NCI-H2227 treated with DMSO at 0.1 percent for 48 hours (cell line): ENCODE measurements at regions not wholly inside any gene's neighbourhood (a gene's known extent, or its start where the extent isn't known, plus 50 kb on each side); places are given as distances from the start of the nearest gene placed in this dataset.
A peak's percentile ranks its signal among the peaks of the same experiment; 100 is the strongest.
"Not testable (repeated sequence)": the region's sequence is repeated elsewhere in the genome, so short reads cannot be mapped to it uniquely, and the experiment has no call there.

Source experiments
- DNase-seq: peaks from one replicate; lab custom pipeline; 2025; lab: John Stamatoyannopoulos, UW

DNA sequence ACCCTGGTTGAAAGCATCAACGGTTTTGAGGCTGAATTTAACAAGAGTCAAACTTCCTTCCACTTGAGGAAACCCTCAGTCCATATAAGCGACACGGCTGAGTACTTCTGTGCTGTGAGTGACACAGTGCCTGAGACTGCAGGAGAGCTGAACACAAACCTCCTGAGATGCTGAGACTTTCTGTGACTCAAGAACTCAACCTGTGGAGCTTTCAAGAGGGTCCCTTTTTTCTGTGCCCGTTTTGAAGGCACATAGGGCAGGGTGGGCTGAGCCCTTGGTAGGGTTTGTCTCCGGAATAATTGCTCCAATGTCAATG is 305.3 kb upstream of the OR4E1 start:
- no peak for DNase-seq

DNA sequence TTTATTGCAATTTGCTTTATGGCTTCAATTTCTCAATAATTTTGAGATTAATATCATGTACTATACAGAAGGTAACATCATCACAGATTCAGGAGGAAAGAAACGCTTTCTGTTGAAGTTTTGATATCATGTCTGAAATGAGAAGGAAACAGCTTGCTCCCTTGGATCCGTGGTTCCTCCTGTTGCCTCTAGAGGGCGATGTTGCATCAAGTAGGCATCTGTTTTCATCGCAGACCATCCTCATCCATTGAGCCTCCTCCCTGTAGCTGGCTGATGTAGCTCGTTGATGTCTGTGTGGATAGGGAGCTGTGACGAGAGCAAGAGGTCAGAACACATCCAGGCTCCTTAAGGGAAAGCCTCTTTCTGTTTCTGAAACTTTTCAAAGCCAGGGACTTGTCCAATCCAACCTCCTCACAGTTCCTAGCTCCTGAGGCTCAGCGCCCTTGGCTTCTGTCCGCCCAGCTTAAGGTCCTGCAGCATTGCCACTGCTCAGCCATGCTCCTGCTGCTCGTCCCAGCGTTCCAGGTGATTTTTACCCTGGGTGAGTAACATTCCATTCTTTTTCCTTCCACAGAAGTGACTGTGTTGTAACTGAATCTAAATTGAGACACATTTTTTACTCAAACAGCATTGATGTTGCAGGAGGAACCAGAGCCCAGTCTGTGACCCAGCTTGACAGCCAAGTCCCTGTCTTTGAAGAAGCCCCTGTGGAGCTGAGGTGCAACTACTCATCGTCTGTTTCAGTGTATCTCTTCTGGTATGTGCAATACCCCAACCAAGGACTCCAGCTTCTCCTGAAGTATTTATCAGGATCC is 304.8 kb upstream of the OR4E1 start:
- DNase-seq: peak; percentile 1

DNA sequence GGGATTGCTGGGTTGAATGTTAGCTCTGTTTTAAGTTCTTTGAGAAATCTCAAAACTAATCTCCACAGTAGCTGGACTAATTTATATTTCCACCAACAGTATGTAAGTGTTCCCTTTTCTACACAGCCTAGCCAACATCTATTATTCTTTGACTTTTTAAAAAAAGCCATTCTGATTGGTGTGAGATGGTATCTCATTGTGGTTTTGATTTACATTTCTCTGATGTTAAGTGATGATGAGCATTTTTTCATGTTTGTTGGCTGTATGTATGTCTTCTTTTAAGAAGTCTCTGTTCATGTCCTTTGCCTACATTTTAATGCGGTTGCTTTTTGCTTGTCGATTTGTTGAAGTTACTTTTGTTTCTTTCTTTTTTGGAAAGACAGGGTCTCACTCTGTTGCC is 301.1 kb upstream of the OR4E1 start:
- DNase-seq: no peak

DNA sequence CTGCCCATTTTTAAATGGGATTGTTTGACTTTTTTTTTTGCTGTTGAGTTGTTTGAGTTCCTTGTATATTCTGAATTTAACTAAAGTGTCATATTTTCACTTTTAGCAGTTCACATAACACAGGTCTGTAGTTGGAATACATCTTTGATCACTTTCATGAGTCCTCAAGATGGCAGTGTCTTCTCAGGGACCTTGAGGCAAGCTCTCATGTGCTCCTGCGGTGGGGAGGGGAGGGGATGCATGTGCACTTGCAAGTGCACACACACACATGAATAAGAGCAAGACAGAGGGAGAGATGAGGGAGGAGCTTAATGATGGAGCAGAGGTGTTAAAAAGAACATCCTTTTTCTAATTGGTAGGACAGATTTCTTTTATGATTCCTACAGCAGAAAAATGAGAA is 291.4 kb upstream of the OR4E1 start:
- no peak for DNase-seq

DNA sequence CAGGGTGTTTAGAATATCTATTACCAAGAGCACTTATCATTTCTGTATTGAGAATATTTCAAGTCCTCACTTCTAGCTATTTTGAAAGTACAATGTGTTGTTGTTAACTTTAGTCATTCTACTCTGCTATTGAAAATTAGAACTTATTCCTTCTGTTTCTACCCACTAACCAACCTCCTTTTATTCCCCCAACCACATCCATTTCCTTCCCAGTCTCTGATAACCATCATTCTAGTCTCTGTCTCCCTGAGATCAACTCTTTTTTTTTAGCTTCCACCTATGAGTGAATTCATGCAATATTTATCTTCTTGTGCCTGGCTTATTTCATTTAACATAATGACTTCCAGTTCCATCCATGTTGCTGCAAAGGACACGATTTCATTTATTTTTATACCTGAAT is 290.6 kb upstream of the OR4E1 start:
- DNase-seq: no peak

DNA sequence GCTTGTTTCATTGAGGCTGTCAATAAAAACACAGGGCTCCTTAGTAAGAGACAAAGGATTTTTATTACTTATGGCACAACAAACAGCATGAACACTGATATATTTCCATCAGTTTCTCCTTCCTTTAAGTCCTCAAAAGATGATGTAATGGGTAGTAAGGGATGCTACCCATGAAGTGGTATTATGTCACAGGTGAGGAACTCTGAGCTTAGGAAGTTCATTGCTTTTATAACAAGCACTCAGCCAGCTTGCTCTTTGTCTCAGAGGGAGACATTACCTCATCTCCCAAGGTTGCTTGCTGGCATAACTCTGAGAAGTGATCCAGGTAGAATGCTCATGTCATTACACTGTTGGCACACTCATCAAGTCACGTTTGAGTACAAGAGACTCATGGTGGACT is 287.0 kb upstream of the OR4E1 start:
- no peak for DNase-seq

DNA sequence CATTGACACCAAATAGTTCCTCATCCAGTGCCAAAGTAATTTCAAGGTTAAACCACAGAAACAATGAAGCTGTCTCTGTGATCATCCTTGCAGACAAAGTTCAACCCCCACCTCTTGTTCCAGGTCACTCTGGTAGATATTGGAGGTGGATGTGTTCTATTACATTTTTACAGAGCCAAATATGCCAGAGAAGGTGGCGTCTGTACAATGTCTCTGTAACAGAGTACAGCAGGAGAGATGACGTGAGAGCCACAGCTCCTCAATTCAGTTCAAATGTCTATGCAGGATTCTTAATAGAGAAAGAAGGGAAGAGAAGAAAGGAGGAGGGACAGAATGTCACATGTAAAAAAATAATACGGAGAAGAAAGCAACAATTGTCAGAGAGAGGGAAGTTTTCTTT is 268.3 kb upstream of the OR4E1 start:
- DNase-seq: no peak

DNA sequence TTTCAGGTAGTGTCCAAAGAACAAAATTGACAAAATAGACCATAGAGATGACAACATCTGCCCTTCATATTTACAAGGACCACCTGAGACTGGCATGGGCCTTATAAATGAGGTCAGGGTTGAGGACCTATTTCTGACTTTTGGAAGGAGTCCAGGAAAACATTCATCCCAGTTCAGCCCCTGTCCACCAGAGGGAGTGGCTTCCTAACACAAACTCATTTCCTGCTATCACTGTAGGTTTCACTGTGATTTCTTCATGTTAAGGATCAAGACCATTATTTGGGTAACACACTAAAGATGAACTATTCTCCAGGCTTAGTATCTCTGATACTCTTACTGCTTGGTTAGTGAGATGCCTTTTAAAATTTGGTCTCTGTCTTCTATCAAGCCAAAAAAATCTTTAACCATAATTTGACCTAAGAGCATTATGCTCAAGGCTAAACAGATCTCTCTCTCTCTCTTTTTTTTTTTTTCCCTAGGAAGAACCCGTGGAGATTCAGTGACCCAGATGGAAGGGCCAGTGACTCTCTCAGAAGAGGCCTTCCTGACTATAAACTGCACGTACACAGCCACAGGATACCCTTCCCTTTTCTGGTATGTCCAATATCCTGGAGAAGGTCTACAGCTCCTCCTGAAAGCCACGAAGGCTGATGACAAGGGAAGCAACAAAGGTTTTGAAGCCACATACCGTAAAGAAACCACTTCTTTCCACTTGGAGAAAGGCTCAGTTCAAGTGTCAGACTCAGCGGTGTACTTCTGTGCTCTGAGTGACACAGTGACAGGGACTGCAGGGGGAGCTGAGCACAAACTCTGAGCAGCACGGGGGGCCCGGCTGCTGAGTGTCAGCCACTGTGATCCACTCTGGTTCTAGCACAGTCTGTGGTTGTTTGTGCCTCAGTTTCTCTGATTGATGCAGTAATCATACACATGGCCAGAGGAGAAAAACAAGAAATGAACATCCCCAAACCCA is 267.6 kb upstream of the OR4E1 start:
- DNase-seq: no peak

DNA sequence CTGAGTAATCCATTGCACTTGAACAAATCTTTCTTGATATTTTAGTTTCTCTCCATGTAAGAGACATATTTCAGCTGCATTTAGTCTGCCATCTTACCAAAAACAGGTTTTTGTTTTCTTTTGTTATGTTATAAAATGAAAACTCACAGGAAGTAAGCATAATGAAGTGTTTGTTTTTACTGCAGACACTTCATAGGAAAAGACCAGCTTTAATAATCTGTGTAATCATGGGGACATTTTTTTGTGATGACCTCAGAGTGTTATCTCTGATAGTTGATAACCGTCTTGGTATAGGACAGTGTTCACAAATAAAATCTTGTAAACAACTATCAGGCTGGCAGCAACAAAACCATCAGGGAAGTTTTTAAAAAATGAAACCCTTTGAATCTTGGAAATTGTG is 266.2 kb upstream of the OR4E1 start:
- no peak for DNase-seq

DNA sequence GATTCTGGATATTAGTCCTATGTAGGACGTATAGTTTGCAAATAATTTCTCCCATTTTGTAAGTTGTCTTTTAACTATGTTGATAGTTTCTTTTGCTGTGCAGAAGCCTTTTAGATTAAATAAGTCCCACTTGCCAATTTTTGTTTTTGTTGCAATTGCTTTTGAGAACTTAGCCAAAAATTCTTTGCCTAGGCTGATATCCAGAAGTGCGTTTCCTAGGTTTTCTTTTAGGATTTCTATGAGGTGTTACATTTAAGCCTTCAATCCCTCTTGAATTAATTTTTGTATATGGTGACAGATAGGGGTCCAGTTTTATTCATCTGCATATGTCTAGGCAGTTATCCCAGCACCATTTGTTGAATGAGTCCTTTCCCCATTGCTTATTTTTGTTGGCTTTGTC is 264.4 kb upstream of the OR4E1 start:
- DNase-seq: no peak

DNA sequence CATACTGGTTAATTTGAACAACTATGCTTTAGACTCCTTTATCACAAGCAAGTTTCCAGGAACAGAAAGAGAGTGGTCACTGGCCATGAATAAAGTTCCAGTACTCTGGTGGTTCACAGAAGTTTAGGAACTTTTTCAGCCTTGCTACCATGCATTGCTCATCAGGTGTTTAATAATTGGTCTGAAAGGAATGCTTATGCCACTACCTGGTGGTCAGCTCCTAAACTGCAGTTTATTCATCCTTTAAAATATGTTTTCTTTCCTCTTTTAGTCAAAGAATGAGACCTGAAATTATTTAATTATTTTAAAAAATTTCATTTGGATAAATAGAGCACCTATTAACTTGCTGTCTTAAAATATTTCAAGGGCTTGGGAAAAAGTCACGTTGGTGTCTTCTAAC is 260.1 kb upstream of the OR4E1 start:
- no peak for DNase-seq

DNA sequence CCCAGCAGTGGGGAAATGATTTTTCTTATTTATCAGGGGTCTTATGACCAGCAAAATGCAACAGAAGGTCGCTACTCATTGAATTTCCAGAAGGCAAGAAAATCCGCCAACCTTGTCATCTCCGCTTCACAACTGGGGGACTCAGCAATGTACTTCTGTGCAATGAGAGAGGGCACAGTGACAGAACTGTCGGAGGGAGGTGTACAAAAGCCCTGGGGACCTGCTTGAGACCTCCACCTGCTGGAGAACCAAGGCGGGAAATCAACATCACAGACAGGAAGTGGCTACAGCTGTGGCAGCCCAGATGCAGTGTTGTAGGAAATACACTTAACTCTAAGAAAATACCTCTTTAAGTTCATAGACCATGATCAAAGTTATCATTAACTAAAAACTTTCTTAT is 250.9 kb upstream of the OR4E1 start:
- no peak for DNase-seq

DNA sequence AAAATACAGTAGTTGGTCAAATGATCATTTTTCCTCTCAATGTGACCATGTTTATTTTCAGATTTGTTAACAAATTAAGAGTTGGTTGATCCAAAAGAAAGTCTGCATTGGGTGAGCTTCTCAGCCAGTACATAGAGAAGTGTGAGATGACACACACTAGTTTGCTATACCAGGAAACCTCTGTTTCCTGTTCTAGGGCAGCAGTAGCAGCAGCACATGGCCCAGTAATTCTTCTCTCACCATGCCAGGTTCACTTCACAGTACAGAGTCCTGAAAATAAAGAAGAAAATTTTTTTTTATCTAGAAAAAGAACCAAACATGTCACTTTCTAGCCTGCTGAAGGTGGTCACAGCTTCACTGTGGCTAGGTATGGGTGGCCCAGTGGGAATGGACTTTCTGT is 250.2 kb upstream of the OR4E1 start:
- DNase-seq: no peak

DNA sequence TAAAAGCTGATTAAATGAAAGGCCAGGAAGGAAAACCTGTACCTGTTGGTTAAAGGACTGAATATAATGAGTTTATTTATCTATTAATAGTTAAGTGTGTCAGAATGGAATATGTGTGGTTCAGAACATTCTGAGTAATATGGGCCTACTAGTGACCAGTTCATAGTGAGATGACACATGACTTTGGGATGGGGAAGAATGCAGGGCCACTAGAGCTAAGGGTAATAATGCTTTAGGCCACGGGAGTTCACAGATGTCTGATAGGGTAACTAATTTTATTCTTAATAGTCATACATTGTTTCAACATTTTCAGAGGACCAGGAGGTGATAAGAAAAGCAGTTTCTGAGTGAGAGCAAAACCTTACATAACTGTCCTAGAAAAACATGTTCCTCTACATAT is 247.8 kb upstream of the OR4E1 start:
- DNase-seq: no peak

DNA sequence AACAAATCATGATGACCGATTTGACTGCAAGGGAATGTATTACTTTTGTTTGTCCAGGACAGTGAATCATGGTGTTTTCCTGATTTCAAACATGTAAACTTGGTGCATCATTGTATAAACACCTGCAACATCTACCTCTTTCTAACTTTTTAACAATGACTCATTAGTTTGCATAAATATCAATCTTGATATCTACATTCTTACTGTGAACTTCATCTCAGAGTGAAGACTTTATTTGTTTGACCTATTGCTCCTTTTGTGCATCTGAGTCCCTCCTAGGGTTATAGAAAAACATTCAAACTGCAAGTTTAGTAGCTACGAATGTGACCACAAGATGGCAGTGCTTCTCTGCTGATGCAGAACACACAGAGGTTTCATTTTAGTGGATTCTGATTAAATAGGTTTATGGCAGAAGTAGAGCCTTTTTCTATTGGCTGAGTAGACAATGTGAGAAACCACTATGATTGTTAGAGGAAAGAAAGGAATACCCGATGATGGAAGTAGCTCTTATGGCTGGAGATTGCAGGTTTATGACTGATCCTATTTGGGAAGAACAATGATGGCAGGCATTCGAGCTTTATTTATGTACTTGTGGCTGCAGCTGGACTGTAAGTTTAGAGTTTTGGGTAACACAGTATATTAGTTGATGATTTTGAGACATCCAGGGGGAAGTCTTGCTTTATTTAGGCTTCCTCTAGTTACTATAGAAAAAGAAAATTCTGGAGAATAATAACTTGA is 244.2 kb upstream of the OR4E1 start:
- peak; percentile 5 for DNase-seq

DNA sequence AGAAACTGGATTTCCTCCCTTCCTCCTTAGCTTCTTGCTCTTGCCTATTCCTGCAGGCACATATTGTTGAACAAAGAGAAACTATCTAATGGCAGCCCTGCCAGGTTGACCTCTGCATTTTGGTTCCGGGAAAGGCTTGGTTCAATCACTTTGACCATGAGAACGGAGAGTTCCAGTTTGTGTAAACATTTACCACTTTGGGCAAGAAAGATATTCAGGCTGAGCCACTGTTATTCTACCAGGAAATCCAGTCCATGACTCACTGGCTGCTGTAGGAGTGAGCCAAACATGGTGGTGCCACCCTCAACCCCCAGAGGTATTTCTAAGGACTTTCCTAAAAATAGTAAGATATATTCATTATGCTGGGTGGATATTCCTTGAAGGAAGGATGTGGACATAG is 242.2 kb upstream of the OR4E1 start:
- DNase-seq: no peak

DNA sequence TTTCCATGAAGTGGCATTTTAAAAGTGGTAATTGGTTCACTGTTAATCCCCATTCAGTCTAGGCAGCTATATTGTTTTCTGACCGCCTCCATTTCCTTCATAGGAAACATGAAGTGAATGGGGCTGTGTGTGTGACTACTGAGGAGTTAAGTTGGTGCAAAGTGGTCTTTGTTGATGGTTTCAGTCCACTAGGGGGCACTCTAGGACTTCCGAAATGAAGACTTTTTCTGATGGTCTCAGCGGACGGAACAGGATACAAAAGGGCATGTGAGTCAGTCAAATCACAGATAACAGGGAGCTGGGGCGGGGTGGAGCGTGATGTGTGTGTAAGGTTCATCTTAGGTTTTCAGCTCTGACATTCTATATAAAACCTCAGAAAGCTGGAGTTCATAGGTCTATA is 240.1 kb upstream of the OR4E1 start:
- peak; percentile 10 for DNase-seq

DNA sequence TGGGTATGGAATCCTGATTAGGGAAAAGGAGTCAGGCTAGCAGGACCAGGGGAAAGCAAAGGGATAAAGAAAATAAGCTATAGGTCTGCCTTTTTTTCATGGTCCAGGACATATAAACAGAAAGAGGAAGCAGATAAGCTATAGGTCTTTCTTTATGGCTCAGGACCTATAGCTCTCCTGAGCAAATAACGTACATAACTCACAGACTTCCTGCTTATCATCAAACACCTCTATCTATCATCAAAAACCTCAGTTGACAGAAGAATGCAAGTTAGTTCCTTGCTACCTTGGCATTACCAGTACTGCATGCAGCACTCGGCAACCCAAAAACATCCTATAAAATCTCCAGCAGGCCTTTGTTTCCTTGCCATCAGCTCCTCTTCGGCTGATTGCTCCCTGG is 238.7 kb upstream of the OR4E1 start:
- no peak for DNase-seq

DNA sequence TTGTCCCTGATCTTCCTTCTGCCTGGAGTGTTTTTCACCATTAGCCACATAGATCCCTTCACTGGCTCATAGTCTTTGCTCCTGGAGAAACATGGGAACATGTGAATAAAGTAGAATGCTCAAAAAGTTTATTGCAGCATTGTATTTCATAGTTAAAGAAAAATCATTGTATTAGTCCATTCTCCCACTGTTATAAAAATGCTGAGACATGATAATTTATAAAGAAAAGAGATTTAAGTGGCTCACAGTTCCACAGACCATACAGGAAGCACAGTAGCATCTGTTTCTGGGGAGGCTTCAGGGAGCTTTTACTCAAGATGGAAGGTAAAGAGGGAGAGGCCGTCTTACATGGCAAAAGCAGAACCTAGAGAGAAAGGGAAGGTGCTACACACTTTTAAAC is 238.3 kb upstream of the OR4E1 start:
- no peak for DNase-seq

DNA sequence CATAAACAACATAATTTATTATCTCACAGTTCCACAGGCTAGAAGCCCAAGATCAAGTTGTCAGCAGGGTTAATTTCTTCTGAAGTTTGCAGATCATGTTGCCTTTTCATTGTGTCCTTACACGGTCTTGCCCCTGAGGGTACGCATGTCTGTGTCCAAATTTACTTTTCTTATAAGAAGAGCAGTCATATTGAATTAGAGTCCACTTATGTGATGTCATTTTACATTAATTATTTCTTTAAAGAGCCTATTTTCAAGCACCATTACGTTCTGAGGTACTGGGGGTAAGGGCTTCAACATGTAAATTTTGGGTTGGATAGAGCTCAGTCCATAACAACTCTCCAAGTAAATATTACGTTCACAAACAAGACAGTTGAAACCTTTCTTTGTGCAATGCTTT is 236.6 kb upstream of the OR4E1 start:
- no peak for DNase-seq

DNA sequence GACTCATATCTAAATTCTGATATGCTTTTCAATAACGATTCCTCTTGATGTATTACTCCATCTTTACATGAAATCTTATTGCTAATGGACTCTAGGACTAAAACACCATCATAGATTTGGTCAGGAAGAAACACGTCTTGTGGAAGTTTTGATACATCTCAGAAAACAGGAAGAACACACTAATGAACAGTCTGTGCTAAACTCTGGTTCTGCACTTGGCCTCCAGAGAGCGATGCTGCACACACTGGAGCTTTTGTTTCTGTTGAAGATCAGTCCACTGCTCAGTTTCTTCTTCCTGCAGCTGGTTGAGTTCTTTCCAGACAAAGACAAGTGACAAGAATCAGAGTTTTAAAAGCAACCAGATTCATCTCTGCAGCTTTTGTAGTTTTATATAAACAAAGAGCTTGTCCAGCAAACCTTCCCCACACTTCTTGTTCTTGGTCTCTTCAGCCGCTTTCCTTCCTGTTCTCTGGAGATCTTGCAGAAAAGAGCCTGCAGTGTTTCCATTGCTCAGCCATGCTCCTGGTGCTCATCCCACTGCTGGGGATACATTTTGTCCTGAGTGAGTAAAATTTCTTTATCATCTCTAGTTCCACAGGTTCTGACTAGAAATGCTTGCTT is 229.1 kb upstream of the OR4E1 start:
- no peak for DNase-seq

DNA sequence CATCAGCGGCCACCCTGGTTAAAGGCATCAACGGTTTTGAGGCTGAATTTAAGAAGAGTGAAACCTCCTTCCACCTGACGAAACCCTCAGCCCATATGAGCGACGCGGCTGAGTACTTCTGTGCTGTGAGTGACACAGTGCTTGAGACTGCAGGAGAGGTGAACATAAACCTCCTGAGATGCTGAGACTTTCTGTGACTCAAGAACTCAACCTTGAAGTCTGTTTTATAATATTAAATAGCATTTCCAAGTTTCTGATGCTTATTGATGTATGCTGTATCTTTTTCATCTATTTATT is 221.2 kb upstream of the OR4E1 start:
- not testable (repeated sequence) for DNase-seq
